ENCODE measurements at regions not wholly inside any gene's neighbourhood (a gene's known extent, or its start where the extent isn't known, plus 50 kb on each side); places are given as distances from the start of the nearest gene placed in this dataset.
"Not testable (repeated sequence)": the region's sequence is repeated elsewhere in the genome, so short reads cannot be mapped to it uniquely, and the experiment has no call there.

DNA sequence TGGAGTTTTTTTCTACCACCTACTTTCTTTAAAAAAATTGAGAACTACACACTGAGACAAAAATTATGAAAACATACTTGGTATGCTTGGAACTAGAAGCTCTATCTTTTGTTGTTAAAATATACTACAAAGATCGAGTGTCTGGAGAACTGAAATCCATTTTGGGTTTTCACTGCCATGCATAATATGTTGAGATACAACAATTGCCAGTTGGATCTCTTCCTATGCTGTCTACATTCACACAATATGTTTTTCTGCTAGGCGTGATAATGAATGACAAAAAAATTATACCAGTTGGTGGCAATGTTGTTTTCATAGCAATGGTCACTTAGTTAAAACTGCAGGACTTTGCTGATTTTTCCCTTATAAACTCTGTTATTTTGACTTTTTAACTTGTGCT, 605.4 kb upstream of the LCORL start:
- DNase-seq = no peak

DNA sequence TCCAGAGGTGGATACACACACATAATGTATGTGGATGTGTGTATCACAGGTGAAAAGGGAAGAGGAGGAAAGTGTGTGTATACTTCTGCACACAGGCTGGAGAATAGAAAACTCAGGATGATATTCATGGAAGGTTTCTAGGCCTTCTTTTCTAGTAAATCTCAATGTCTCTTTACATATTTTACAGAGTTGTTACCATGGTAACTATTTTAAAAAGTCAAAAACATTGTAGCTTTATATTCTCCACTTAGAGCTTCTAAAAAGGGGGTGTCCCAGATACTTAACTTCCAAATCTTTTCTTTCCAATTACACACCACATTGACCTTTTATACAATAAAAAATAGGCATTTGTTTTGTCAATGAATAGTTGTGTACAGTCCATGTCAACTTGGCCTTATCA, 604.8 kb upstream of the LCORL start:
- no peak for DNase-seq

DNA sequence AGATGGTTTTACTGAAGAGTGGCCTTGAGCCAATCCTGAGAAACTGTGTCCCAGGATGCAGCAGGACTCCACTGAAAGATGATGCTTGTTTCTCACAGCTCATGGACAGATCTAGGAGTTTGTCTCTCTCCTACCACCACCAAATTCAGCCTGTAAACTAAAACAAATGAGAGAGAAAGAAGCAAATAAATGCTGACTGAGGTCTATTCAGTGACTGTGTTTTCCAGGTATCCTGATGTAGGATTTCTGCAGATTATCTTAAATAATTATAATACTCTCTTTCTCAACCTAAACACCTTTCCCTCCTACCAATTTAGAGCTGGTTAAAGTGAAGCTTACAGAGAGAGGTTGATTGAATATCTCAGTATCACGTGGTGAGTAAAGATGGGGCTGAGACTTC, 599.6 kb upstream of the LCORL start:
- no peak for DNase-seq

- DNase-seq = no peak
Observed at GRCh38 chr4:18616720-18617119, 595.2 kb upstream of the LCORL start.

GRCh38 chr4:18611026-18611425, 589.5 kb upstream of the LCORL start:
- no peak for DNase-seq

DNA sequence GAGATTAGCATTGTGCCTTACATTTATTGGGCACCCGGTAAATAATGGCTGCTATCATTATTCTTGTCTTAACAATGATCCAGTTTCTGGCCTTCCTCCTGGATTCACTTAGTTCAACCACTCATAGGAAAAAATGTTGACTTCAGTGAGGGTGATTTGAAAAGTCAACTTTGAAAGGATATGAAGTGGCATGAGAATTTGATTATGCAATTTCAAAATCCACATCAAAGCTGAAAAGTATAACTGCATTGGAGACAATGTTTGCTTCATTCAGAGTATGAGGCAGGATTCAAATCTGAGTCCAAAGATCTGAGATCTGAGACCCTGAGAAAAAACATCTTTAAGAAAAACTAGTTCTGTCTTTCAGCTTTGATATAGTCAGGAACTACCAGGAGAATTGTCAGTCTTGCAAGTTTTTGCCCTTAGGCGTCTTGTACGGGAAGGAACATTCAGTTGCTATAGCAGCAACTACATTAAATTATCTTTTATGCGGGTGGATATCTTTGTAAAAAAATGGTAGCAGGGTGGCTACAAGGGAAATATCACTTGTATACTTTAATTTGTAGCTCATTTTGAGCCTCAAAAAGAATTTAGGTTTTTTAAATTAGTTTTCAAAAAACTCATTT, 587.5 kb upstream of the LCORL start:
- DNase-seq = no peak

DNA sequence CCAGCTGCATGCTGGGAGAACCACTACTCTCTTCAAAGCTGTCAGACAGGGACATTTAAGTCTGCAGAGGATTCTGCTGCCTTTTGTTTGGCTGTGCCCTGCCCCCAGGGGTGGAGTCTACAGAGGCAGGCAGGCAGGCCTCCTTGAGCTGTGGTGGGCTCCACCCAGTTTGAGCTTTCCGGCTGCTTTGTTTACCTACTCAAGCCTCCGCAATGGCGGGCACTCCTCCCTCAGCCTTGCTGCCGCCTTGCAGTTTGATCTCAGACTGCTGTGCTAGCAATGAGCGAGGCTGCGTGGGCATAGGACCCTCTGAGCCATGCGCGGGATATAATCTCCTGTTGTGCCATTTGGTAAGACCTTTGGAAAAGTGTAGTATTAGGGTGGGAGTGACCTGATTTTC, 581.1 kb upstream of the LCORL start:
- not testable (repeated sequence) for DNase-seq

GRCh38 chr4:18593297-18594002, 571.9 kb upstream of the LCORL start:
- peak; percentile 23 for DNase-seq

DNA sequence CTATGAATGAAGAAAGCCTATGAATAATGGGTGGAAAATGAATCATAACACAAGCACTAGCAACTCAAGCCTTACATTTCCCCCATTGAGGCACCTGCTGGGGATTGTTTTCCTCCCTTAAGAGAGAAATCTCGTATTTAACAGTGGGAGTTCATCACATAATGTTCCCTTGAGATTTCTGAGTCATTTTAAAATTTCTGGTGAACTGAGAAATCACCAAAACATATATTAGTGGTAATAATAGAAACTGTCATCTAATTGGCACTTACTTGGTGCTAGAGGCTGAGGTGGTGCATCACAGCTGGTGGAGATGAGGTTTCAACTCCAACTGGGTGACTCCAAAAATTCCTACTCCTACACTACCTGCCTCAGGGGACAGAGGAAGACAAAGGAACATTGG, 561.3 kb upstream of the LCORL start:
- DNase-seq = no peak

- DNase-seq = no peak
Observed at GRCh38 chr4:18578307-18578706, 556.8 kb upstream of the LCORL start.

- no peak for DNase-seq
Observed at GRCh38 chr4:18572481-18572880, 550.9 kb upstream of the LCORL start.

- DNase-seq = no peak
Observed at GRCh38 chr4:18571301-18571761, 549.8 kb upstream of the LCORL start.

DNA sequence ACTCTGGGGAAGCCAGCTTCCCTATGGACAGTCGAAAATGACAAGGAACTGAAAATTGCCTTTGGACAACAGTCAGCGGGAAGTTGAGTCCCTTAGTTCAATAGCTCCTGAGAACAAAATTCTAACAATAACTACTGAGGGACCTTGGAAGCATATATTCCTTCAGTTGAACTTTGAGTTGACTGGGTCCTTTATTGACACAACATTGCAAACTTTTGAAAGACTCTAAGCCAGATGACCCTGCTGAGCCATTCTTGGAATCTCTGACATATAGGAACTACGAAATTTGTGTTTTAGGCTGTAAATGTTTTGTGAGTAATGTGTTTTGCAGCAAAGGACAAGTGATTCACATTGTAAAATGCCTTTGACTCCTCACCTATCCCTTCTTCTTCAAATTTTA, 548.8 kb upstream of the LCORL start:
- no peak for DNase-seq

DNA sequence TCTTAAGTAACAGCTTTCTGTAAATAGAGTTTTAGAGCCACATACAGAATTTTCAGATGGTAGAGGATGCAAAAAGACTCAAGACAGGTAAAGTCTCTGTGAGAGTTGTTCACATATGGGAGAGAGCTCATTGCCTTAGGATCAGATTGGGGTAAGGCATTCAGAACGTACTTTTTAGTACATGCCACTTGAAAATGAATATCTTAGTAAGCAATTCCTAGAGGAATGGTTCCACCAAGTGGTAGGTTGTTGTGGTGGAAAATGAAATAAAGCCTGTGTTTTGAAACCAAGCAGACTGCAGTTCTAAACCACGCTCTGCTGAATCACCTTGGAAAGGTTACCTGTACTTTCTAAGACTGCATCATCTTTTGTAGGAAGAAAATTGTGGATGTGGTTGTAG, 547.0 kb upstream of the LCORL start:
- no peak for DNase-seq

DNA sequence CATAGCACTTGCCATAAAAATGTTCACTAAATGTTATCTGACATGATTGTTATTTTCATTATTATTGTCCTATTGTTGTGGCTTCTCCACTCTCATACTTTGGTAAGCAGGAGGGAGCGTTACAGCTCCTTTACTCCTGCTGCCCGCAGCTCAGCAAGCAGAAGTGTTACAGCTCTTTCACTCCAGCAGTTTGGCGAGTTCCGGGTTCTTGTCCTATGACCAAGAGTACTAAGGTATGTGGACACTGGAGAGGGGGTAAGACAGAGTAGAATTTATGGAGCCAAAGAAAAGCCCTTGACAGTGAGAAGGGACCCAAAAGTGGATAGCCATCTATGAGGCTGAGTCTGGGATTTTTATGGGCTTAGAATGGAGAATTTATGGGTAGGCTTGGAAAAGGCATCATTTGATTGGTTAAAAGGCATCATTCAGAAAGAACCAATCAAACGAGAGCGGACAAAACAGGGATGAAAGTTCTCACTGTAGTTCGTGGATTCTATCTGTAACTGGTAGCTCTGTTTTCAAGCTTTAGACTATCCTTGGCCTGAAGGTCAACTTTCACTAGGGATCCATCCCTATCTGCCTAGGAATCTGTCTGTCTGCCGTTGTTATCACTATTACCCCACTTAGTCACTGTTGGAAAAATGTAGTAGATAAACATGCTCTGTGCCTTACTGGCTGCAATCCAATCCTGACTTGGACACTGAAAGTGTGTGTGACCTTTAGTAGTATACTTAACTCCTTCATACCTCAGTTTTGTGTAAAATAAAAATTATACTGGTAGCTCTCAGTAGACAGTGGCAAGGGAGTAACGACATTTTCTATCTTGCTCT, 545.6 kb upstream of the LCORL start:
- no peak for DNase-seq

- DNase-seq = no peak
Observed at GRCh38 chr4:18559492-18559891, 537.9 kb upstream of the LCORL start.

- DNase-seq = no peak
Observed at GRCh38 chr4:18556402-18556801, 534.8 kb upstream of the LCORL start.

GRCh38 chr4:18540349-18540748, 518.8 kb upstream of the LCORL start:
- no peak for DNase-seq

DNA sequence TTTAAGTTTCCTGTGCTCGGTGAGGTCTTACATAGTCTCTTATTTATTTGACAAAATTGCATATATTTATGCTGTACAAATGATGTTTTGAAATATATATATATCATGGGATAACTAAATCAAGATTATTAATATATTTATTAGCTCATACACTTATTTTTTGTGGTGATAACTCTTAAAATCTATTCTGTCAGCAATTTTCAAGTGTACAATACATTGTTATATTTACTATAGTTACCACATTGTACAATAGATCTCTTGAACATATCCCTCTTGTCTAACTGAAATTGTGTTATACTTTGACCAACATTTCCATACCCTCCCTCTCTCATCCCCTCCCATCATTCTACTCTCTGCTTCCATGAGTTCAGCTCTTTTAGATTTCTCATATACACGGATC, 516.6 kb upstream of the LCORL start:
- DNase-seq = no peak

DNA sequence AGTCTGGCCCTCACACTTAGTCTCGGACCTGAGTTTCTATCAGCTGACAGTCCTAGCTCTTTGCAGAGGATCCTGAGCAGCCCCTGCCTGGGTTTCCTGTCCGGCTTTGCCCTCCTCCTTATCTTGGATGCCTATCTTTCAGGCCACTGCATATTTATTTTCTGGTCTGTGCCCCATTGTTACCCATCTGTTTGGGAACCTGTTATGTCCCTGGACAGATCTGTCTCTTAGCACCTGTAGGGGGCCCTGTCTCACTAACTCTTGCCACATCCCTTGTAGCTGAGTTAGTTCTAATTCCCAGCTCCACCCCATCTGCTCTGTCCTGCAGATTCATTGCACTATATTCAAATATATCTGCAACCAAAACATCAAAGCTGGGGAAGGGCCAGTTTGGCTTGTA, 514.9 kb upstream of the LCORL start:
- no peak for DNase-seq

DNA sequence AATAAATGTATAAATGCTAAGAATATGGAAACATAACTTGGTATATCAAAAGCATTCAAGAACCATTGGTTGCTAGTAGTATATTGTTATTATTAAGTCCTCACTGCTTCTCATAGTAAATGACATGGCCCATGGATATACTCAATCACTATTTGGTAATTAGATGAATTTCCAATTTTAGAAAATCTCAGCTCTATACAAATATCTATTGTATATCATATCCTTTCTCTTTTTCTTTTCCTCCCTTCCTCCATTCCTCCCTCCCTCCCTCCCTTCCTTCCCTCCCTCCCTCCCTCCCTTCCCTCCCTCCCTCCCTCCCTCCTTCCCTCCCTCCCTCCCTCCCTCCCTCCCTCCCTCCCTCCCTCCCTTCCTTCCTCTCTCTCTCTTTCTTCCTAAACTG, 514.4 kb upstream of the LCORL start:
- no peak for DNase-seq

DNA sequence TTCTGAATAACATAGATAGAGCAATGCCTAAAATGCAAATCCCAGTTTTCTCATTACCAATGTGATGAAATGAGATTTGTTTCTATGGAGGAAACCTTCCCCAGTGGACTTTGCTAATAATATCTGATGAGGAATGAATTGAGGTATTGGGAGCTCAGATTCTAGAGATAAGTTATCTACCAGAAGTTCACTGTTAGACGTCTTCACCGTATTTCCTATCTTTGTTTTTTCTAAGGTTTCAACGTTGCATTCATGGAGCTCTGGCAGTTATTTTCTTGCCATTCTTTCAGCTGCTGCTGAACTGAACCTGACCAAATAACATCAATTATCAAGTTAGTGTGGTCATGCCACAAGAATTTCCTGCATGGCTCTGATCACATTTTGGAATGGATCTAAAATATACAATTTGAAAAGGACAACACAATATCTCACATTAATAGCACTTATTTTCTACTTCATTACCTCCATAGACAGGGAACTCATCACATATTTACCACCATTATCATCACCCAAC, 511.8 kb upstream of the LCORL start:
- no peak for DNase-seq

DNA sequence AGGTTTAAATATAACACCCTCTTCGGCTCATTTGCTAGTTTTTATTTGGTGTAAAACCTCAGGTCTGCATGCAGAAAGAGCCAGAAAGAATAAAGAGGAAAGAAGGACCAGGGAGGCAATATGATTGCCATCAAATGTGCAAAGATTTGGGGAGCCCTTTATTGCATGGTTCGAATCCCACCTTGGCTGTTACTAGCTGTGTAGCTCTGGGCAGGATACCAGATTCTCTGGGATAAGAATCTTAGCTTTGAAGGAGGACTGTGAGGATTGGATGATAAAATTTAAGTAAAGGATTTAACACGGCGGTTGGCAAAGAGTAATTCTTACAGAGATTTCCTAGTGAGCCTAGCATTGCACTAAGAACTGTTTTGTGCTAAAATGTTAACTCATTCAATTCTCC, 510.2 kb upstream of the LCORL start:
- no peak for DNase-seq

GRCh38 chr4:18529482-18529881, 507.9 kb upstream of the LCORL start:
- DNase-seq = no peak

Measured in effector CD4-positive, alpha-beta T cell (primary cell).